ENCODE measurements at regions not wholly inside any gene's neighbourhood (a gene's known extent, or its start where the extent isn't known, plus 50 kb on each side); places are given as distances from the start of the nearest gene placed in this dataset.

- DNase-seq (ENCODE audit: low spot score): peak; percentile 56
- H3K4me2 ChIP-seq (ENCODE audit: low read length): no peak overlapping the region
- no peaks in the 10 kb centered on the region for H4K20me1 ChIP-seq (ENCODE audit: insufficient read depth, low read length)
- no peak overlapping the region for H3K27ac ChIP-seq (ENCODE audit: low read depth, low read length, poor library complexity, severe bottlenecking)
- H3K9me3 ChIP-seq (ENCODE audit: low read length): no peaks in the 10 kb centered on the region
- H3K9me2 ChIP-seq (ENCODE audit: insufficient read depth, low read length): no peaks in the 10 kb centered on the region
- ChIA-PET CTCF (ENCODE audit: unreplicated experiment) (no interaction called here), POLR2A (interaction anchor here (0.7 to 0.9 kb wide), 5 partner anchors 18 to 150 kb away, joined by 3 to 10 read pairs (median 6); no protein-coding TSS in a partner anchor)
- BruUV-seq (replicated peaks): no TSS peak
- peaks cover 13% of the 10 kb centered on the region for H3K36me3 ChIP-seq (ENCODE audit: insufficient read depth, low read length)
- intact Hi-C loops (cut with micrococcal nuclease; ENCODE audit: unreplicated experiment): loop anchor here (2.0 to 10.0 kb wide), 2 partner anchors 81 to 259 kb away; no protein-coding TSS in a partner anchor
- H3K79me2 ChIP-seq (ENCODE audit: insufficient read depth, low read depth, low read length): peaks cover 25% of the 10 kb centered on the region; the same call in 1 of the 2 replicates
- peaks cover 11% of the 10 kb centered on the region for H3K4me1 ChIP-seq (ENCODE audit: insufficient read depth, low read length, poor library complexity, severe bottlenecking)
- no peak overlapping the region for H2AFZ ChIP-seq (ENCODE audit: low read length)
- no peak for TF ChIP-seq EZH2phosphoT487 (IDR thresholded peaks at IDR 0.05; ENCODE audit: borderline replicate concordance, low read depth, low read length)
- TF ChIP-seq, protein P1, sequence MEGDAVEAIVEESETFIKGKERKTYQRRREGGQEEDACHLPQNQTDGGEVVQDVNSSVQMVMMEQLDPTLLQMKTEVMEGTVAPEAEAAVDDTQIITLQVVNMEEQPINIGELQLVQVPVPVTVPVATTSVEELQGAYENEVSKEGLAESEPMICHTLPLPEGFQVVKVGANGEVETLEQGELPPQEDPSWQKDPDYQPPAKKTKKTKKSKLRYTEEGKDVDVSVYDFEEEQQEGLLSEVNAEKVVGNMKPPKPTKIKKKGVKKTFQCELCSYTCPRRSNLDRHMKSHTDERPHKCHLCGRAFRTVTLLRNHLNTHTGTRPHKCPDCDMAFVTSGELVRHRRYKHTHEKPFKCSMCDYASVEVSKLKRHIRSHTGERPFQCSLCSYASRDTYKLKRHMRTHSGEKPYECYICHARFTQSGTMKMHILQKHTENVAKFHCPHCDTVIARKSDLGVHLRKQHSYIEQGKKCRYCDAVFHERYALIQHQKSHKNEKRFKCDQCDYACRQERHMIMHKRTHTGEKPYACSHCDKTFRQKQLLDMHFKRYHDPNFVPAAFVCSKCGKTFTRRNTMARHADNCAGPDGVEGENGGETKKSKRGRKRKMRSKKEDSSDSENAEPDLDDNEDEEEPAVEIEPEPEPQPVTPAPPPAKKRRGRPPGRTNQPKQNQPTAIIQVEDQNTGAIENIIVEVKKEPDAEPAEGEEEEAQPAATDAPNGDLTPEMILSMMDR (conservative IDR thresholded peaks at IDR 0.05; ENCODE audit: low read length): no peak
- no peak overlapping the region for H3K4me3 ChIP-seq (ENCODE audit: low read depth, low read length, poor library complexity, severe bottlenecking)
These were observed 496.4 kb downstream of the PCNX1 start for GRCh38 chr14:71403656-71404055.

GRCh38 chr14:71405676-71406075 lies 498.4 kb downstream of the PCNX1 start:
- no peak overlapping the region for H3K27ac ChIP-seq (ENCODE audit: low read depth, low read length, poor library complexity, severe bottlenecking)
- no peak for TF ChIP-seq EZH2phosphoT487 (IDR thresholded peaks at IDR 0.05; ENCODE audit: borderline replicate concordance, low read depth, low read length)
- TF ChIP-seq, protein P1 (conservative IDR thresholded peaks at IDR 0.05; ENCODE audit: low read length): no peak

GRCh38 chr14:71408362-71409030 lies 501.2 kb downstream of the PCNX1 start:
- POLR2A ChIA-PET: no interaction called here
- H3K27ac ChIP-seq (ENCODE audit: low read depth, low read length, poor library complexity, severe bottlenecking): no peak overlapping the region
- no peaks in the 10 kb centered on the region for H3K9me2 ChIP-seq (ENCODE audit: insufficient read depth, low read length)
- H3K4me1 ChIP-seq (ENCODE audit: insufficient read depth, low read length, poor library complexity, severe bottlenecking): peaks cover 2% of the 10 kb centered on the region
- no peak for TF ChIP-seq EZH2phosphoT487 (IDR thresholded peaks at IDR 0.05; ENCODE audit: borderline replicate concordance, low read depth, low read length)
- TF ChIP-seq, protein P1 (conservative IDR thresholded peaks at IDR 0.05; ENCODE audit: low read length): no peak
- intact Hi-C loops (cut with micrococcal nuclease; ENCODE audit: unreplicated experiment): loop anchor here (10.0 kb wide), 1 partner anchor 264 kb away; no protein-coding TSS in a partner anchor
- BruUV-seq (replicated peaks): no TSS peak
- no peak overlapping the region for H2AFZ ChIP-seq (ENCODE audit: low read length)
- CTCF ChIA-PET (ENCODE audit: unreplicated experiment): no interaction called here
- no peak for DNase-seq (ENCODE audit: low spot score)
- H3K4me2 ChIP-seq (ENCODE audit: low read length): no peak overlapping the region
- H3K4me3 ChIP-seq (ENCODE audit: low read depth, low read length, poor library complexity, severe bottlenecking): no peak overlapping the region
- no peaks in the 10 kb centered on the region for H3K9me3 ChIP-seq (ENCODE audit: low read length)
- H3K36me3 ChIP-seq (ENCODE audit: insufficient read depth, low read length): peaks cover 29% of the 10 kb centered on the region
- no peaks in the 10 kb centered on the region for H4K20me1 ChIP-seq (ENCODE audit: insufficient read depth, low read length)
- H3K79me2 ChIP-seq (ENCODE audit: insufficient read depth, low read depth, low read length): peaks cover 7% of the 10 kb centered on the region; the same call in 1 of the 2 replicates

More at GRCh38 chr14:71405676-71406075, 498.4 kb downstream of the PCNX1 start:
- POLR2A ChIA-PET: interaction anchor here (0.6 kb wide), 1 partner anchor 340 kb away, joined by 6 read pairs; no protein-coding TSS in a partner anchor
- BruUV-seq (replicated peaks): no TSS peak
- Histone ChIP-seq H2AFZ (ENCODE audit: low read length) (no peak overlapping the region), H3K9me2 (ENCODE audit: insufficient read depth, low read length) (no peaks in the 10 kb centered on the region), H4K20me1 (ENCODE audit: insufficient read depth, low read length) (no peaks in the 10 kb centered on the region), H3K79me2 (ENCODE audit: insufficient read depth, low read depth, low read length) (peaks cover 18% of the 10 kb centered on the region; the same call in 1 of the 2 replicates), H3K4me1 (ENCODE audit: insufficient read depth, low read length, poor library complexity, severe bottlenecking) (peaks cover 3% of the 10 kb centered on the region), H3K36me3 (ENCODE audit: insufficient read depth, low read length) (peaks cover 15% of the 10 kb centered on the region), H3K4me3 (ENCODE audit: low read depth, low read length, poor library complexity, severe bottlenecking) (no peak overlapping the region), H3K4me2 (ENCODE audit: low read length) (no peak overlapping the region), H3K9me3 (ENCODE audit: low read length) (no peaks in the 10 kb centered on the region)
- intact Hi-C loops (cut with micrococcal nuclease; ENCODE audit: unreplicated experiment): loop anchor here (2.0 to 10.0 kb wide), 2 partner anchors 83 to 261 kb away; no protein-coding TSS in a partner anchor
- no peak for DNase-seq (ENCODE audit: low spot score)
- CTCF ChIA-PET (ENCODE audit: unreplicated experiment): no interaction called here
